Stimulated activated CD4-positive, alpha-beta T cell treated with anti-CD3 and anti-CD28 coated beads, TNF-alpha, amount 100 ng/mL, for 48 hours (primary cell): ENCODE measurements at regions not wholly inside any gene's neighbourhood (a gene's known extent, or its start where the extent isn't known, plus 50 kb on each side); places are given as distances from the start of the nearest gene placed in this dataset.
"Not testable (repeated sequence)": the region's sequence is repeated elsewhere in the genome, so short reads cannot be mapped to it uniquely, and the experiment has no call there.

Experiments used
- DNase-seq, 3 donors: peaks; one replicate each; pipeline ENCODE4 v3.0.0-alpha.2; 2020; ENCODE audit warnings: low read depth in 3 of 3

- DNase-seq = not testable (repeated sequence)
Measured at GRCh38 chr10:42187501-42188195, 450.7 kb downstream of the ZNF33B start.

DNA sequence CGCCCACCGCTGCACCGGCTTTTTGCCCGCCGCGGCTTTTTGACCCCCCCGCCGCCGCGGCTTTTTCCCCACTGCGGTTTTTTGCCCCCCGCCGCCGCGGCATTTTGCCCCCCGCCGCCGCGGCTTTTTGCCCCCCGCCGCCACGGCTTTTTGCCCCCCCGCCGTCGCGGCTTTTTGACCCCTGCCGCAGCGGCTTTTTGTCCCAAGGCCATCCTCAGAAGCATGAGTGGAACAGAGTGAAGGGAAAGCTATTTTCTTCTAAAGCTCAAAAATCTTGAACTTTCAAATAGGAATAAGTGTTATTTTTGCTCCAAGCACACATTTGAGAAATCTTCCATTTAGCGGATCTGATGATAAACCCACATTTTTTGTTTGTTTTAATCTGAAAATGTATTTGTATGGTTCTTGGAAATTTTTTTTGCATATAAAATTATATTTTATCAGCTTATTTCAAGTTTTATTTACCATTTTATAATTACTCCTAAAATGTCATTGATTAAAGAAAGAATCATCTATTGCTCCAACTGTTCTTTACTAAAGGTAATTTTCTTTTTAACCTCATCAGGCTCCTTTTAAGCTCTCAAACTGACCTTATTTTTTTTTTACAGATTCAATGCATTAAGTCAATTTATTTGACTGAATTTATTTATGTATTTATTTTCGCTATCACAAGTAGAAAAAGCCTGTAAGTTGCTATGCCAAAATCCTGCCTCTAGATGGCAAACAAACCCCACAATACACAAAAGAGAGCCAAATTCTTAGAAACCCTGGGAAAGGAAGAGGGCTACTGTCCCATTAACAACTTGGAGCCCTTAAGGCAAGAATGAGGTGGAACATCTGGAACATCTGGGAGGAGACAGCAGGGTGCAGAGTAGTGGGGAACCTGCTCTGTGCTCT is 460.3 kb downstream of the ZNF33B start:
- not testable (repeated sequence) for DNase-seq

DNA sequence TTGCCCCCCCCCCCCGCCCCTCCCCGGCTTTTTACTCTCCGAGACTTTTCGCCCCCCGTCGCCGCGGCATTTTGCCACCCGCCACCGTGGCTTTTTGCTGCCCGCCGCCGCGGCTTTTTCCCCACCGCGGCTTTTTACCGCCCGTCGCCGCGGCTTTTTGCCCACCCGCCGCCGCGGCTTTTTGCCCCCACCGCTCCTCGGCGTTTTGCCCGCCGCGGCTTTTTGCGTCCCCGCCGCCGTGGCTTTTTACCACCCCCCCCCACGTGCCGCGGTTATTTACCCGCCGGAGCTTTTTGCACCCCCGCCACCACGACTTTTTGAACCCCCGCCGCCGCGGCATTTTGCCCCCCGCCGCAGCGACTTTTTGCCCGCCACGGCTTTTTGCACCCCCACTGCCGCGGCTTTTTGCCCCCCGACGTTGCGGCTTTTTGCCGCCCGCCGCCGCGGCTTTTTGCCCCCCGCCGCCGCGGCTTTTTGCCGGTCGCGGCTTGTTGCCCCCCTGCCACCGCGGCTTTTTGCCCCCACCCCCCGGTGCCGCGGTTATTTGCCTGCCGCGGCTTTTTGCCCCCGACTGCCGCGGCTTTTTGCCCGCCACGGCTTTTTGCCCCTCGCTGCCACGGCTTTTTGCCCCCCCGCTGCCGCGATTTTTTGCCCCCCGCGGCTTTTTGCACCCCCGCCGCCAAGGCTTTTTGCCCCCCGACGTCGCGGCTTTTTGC is 461.1 kb downstream of the ZNF33B start:
- DNase-seq = no peak

GRCh38 chr10:42150428-42151061 is 487.8 kb downstream of the ZNF33B start:
- no peak for DNase-seq

DNA sequence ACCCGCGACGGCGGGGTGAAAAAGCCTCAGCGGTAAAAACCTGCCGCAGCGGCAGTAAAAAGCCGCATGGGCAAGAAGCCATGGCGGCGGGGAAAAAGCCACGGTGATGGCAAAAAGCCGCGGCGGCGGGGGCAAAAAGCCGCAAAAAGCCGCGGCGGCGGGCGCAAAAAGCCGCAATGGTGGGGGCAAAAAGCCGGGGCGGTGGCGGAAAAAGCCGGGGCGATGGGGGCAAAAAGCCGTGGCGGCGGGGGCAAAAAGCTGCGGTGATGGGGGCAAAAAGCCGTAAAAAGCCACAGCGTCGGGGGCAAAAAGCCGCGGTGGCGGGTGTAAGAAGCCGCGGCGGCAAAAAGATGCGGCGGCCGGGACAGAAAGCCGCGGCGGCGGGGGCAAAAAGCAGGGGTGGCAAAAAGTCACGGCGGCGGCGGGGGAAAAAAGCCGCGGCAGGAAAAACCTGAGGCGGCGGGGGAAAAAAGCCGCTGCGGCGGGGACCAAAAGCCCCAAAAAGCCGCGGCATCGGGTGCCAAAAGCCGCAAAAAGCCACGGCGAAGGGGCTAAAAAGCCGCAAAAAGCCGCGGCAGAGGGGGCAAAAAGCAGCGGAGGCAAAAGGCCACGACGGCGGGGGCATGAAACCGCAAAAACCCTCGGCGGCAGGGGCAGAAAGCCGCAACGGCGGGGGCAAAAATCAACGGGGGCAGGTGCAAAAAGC is 488.5 kb downstream of the ZNF33B start:
- DNase-seq = no peak

DNA sequence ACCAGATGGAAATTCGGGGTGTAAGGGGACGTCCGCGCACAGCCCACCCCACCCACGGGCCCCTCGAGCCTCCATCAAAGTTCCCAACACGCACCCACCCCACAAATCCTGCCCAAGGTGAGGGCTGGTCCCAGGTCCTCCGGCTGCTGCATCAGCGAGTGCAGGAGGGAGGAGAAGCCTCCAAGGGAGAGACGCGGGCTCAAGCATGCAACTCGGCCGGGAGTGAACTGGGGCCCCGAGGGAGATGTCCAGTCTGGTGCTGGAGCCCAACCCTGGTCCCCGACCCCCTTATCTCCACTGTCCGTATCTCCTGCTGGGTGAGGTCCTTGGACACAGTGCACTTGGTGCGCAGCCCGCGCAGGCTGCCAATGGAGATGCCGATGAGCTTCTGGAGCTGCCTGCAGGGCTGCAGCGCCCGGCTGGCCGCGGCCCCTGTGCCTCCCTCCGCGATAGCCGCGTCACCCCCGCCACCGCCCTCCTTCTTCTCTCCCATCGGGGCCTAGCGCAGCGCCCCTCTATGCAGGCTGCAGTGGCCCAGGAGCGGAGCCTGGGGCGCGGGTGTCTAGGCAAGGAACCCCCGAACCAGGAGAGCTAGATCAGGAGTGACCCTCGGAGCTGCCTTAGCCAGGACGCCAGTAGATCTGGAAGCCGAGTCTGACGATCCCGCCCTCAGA is 489.2 kb downstream of the ZNF33B start:
- DNase-seq = no peak

DNA sequence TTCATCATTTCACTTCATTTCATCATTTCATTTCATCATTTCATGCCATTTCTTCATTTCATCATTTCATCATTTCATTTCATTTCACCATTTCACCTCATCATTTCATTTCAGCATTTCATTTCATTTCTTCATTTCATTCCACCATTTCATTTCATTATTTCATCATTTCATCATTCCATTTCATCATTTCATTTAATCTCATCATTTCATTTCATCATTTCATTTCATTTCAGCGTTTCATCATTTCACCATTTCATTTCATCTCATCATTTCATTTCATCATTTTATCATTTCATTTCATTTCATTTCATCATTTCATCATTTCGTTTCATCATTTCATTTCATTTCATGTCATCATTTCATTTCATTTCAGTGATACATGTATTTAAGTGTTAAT is 492.2 kb downstream of the ZNF33B start:
- not testable (repeated sequence) for DNase-seq

DNA sequence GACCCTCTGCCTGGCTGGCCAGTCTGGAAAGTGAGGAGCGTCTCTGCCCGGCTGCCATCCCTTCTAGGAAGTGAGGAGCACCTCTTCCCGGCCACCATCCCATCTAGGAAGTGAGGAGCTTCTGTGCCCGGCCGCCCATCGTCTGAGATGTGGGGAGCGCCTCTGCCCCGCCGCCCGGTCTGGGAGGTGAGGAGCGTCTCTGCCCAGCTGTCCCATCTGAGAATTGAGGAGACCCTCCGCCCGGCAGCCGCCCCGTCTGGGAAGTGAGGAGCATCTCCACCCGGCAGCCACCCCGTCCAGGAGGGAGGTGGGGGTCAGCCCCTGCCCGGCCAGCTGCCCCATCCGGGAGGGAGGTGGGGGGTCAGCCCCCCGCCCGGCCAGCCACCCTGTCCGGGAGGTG is 500.3 kb downstream of the ZNF33B start:
- DNase-seq = not testable (repeated sequence)

GRCh38 chr10:42113158-42113450 is 525.3 kb downstream of the ZNF33B start:
- DNase-seq = no peak

GRCh38 chr10:42112331-42113157 is 525.8 kb downstream of the ZNF33B start:
- DNase-seq = no peak

- no peak for DNase-seq
Measured at GRCh38 chr10:42111661-42112330, 526.6 kb downstream of the ZNF33B start.

GRCh38 chr10:42111076-42111475 is 527.3 kb downstream of the ZNF33B start:
- no peak for DNase-seq
